ENCODE measurements at regions not wholly inside any gene's neighbourhood (a gene's known extent, or its start where the extent isn't known, plus 50 kb on each side); places are given as distances from the start of the nearest gene placed in this dataset.

- no peak for FAIRE-seq
Observed at GRCh38 chr16:86765389-86766026, 187.2 kb downstream of the FOXL1 start.

DNA sequence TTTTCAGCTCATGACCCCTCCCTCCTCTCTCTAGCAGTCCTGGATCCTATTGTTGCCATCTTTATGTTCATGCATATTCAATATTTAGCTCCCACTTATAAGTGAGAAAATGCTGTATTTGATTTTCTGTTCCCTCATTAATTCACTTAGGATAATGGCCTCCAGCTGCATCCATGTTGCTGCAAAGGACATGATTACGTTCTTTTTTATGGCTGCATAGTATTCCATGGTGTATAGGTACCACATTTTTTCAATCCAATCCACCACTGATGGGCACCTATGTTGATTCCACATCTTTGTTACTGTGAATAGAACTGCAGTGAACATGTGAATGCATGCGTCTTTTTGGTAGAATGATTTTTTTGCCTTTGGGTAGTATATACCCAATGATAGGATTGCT is 188.4 kb downstream of the FOXL1 start:
- DNase-seq (ENCODE audit: insufficient read length, low spot score): no peak
- FAIRE-seq: no peak

More at GRCh38 chr16:86765389-86766026, 187.2 kb downstream of the FOXL1 start:
- DNase-seq (ENCODE audit: insufficient read length, low spot score): no peak

- no peak for FAIRE-seq
- no peak for DNase-seq (ENCODE audit: insufficient read length, low spot score)
Observed at GRCh38 chr16:86768228-86768791, 190.0 kb downstream of the FOXL1 start.

GRCh38 chr16:86768999-86769398 is 190.7 kb downstream of the FOXL1 start:
- FAIRE-seq: peak; percentile 36

GRCh38 chr16:86771506-86772460 is 193.4 kb downstream of the FOXL1 start:
- FAIRE-seq (no peak), DNase-seq (ENCODE audit: insufficient read length, low spot score) (peak; percentile 47)

More at GRCh38 chr16:86768999-86769398, 190.7 kb downstream of the FOXL1 start:
- DNase-seq (ENCODE audit: insufficient read length, low spot score): no peak

GRCh38 chr16:86772671-86773353 is 194.5 kb downstream of the FOXL1 start:
- no peak for FAIRE-seq
- peak; percentile 87 for DNase-seq (ENCODE audit: insufficient read length, low spot score)

DNA sequence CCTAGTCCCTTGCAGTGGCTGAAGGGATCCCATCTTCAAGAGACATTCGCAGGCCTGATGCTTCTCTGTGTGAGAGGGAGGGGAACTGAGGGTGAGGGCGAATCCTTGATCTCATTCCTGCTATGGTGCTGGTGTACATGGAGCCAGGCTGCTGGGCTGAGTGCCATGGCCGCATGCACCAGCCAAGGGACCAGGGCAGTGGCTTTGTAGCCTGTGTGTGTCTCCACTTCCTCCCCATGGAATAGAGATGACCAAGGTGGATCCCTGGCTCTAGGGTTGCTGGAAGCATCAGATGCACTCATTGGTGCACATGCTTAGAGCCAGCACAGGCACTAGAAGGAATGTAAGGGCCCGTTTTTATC is 195.0 kb downstream of the FOXL1 start:
- DNase-seq (ENCODE audit: insufficient read length, low spot score): no peak

DNA sequence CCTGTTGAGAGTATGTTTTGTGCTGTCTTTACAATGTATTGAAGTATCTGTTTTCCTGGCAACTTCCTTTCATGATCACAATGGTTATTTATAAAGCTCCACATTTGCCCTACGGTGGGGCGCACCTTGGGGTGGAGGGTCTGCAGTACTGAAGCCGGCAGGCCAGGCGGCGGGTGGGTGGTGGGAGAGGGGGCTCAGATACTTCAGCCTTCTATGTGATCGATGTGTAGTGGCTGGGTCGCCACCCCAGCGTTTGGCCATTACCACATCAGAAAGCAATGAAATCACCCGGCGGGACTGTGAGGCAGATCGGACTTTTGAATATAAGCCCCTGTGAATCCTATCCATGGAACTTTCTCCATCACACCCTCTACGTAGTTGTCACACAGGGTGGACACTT is 196.6 kb downstream of the FOXL1 start:
- FAIRE-seq: no peak
- DNase-seq (ENCODE audit: insufficient read length, low spot score): no peak

More for the DNA sequence above, 195.0 kb downstream of the FOXL1 start:
- FAIRE-seq: no peak

DNA sequence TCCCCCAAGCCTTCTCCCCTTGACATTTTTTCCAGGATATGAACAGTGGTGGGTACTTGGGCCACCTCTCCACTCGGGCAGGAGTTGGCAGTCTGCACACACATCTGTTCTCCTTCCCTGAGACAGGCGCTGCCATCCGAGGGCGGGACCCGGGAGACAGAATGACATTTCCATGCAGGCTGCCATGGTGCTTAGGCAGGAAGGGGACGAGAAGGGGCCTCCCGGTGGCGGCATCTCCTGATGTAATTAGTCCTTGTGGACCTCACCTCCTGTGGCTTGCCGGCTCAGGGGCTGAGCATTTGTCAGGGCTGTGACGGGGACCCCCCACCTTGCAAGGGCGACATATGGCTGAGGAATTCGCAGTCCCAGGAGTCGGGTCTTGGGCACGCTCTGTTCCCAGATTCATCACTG is 197.2 kb downstream of the FOXL1 start:
- DNase-seq (ENCODE audit: insufficient read length, low spot score): no peak
- no peak for FAIRE-seq

- FAIRE-seq: no peak
Observed at GRCh38 chr16:86777381-86777946, 199.1 kb downstream of the FOXL1 start.

GRCh38 chr16:86778108-86778745 is 199.9 kb downstream of the FOXL1 start:
- FAIRE-seq (peak; percentile 66), DNase-seq (ENCODE audit: insufficient read length, low spot score) (no peak)

More at GRCh38 chr16:86777381-86777946, 199.1 kb downstream of the FOXL1 start:
- DNase-seq (ENCODE audit: insufficient read length, low spot score): no peak

- FAIRE-seq: no peak
- DNase-seq (ENCODE audit: insufficient read length, low spot score): no peak
Observed at GRCh38 chr16:86778978-86779377, 200.6 kb downstream of the FOXL1 start.

- DNase-seq (ENCODE audit: insufficient read length, low spot score): no peak
- FAIRE-seq: no peak
Observed at GRCh38 chr16:86781046-86781445, 202.7 kb downstream of the FOXL1 start.

DNA sequence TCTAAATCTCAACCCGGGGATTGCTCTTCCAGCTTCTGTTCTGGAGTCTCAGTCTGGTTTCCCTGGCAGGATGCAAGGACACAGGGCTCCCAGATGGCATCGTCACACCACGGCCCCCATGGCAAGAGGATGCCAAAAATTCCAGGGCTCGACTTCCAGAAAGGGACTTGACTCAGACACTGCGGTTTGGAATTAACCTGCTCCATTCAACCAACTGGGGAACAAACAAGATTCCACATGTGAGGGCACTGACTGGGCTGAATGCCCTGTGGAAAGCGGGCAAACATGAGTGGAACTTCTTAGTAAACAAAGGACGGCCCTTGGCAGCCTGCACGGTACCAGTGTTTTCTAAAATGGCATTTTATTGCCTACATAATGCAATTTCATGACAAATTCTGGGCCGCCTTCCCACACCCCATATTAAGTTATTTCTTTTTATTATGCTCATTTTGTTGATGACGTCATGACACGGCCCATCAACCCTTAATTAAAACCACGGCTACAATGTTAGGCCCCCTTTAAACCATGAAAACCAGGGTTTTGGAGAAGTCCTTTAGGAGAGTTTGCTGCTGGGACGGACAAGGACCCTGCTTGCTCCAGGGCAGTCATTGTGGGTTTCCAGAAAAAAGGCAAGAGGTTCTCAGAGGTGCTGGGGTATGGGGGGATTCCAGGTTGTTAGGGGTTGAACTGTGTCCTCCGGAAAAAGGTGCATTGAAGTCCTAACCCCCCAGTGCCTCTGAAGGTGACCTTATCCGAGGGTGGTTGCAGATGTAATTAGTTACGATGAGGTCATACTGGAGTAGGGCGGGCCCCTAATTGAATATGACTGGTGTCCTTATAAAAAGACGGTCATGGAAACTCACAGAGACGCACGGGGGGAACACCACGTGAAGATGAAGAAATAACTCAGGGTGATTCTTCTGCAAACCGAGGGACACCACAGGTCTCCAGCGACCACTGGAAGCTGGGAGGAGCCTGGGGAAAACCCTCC is 205.6 kb downstream of the FOXL1 start:
- DNase-seq (ENCODE audit: insufficient read length, low spot score): no peak
- FAIRE-seq: no peak

GRCh38 chr16:86786338-86786737 is 208.0 kb downstream of the FOXL1 start:
- FAIRE-seq (no peak), DNase-seq (ENCODE audit: insufficient read length, low spot score) (no peak)

DNA sequence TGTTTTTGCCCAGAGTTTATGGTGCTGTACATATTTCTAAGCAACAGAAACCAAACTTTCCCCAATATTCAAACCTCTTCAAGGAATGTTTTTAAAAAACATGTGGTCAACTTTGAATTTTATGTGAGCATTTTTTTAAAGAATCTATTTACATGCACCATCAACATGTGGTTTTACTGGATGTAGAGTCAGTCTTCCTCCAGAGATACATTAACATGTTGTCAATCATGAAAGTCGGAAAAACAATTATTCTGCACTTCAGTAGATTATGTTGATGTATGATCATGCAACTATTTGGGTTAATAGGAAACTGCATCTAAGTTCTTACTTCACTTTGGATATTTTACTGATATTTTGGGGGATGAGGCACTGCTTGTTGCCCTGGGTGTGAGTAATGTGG is 208.6 kb downstream of the FOXL1 start:
- DNase-seq (ENCODE audit: insufficient read length, low spot score): no peak
- no peak for FAIRE-seq

DNA sequence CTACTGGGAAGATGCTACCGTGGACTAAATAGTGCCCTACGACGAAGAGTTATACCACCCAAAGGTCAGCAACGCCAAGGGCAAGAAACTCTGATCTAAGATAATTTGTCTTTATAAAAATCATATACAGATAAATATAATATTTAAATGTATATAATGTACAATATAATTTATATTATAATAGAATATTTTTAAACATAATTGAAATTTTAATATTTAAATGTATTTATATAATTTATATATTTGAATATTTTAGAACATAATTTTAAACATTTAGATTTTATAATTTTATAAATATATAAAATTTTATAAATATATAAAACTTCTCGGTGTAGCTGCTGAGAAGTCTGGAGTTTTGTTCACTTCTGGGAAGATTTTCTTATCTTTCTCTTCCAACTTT is 209.2 kb downstream of the FOXL1 start:
- no peak for FAIRE-seq
- no peak for DNase-seq (ENCODE audit: insufficient read length, low spot score)

- DNase-seq (ENCODE audit: insufficient read length, low spot score) (no peak), FAIRE-seq (peak; percentile 60)
Observed at GRCh38 chr16:86789621-86790051, 211.3 kb downstream of the FOXL1 start.

Data from HTR-8/SVneo (cell line).